ENCODE measurements at regions not wholly inside any gene's neighbourhood (a gene's known extent, or its start where the extent isn't known, plus 50 kb on each side); places are given as distances from the start of the nearest gene placed in this dataset.
"Not testable (repeated sequence)": the region's sequence is repeated elsewhere in the genome, so short reads cannot be mapped to it uniquely, and the experiment has no call there.

- no peak for DNase-seq
Measured at GRCh38 chr1:41978986-41979385, 60.3 kb upstream of the HIVEP3 start.

DNA sequence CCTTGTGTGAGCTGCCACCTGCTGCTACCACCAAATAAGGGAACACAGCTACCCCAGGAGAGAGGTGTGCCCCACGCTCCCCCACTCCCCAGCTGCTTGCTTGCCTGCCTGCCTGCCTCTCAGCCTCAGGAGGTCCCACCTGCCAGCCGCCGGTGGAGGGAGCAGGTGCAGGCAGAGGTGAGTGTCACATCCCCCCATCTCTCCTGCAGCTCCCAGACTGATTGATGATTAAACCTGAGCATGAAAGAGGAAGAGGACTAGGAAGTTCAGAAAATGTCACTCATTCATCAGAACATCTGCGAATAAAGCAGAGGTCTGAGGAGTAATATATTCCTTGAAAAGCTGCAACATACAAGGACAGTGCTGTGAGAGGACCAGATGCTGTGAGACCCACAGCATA, 58.6 kb upstream of the HIVEP3 start:
- peak; percentile 64 for DNase-seq

DNA sequence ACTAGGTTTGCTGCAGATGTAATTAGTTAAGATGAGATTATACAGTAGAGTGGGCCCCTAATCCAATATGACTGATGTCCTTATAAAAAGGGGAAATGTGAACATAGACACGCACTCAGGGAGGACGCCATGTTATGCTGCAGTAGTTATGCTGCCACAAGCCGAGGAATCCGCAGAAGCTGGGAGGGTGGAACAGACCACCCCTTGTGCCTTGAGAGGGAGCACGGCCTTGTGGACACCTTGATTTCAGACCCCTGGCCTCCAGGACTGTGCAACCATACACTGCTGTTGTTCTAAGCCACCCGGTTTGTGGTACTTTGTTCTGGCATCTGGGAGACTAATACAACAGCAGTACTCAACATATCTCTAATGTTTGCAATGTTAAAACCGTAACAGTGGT, 57.9 kb upstream of the HIVEP3 start:
- DNase-seq = no peak

- no peak for DNase-seq
Measured at GRCh38 chr1:41975850-41976569, 57.3 kb upstream of the HIVEP3 start.

DNA sequence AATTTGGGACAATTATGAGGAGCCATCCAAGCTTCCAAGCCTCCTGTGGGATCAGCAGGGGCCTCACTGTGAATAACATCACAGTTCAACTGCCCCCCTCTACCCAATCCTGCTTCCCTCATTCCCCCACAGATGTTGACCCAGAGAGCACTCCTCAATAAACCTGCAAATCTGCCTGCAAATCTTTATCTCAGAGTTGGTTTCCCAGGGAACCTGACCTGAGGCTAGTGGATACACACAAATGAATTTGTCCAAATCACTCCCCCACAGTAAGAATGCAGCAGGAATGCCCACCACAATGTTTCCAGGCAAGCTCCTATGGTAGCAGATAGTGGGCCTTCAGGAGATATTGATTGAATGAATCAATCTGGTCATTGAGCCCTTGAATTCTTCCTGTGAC, 56.4 kb upstream of the HIVEP3 start:
- DNase-seq = no peak

- not testable (repeated sequence) for DNase-seq
Measured at GRCh38 chr1:41968557-41968956, 49.8 kb upstream of the HIVEP3 start.
